K562 (cell line): ENCODE measurements at regions not wholly inside any gene's neighbourhood (a gene's known extent, or its start where the extent isn't known, plus 50 kb on each side); places are given as distances from the start of the nearest gene placed in this dataset.

Source experiments
- ATAC-seq: fragments of 200-7000 bp; cut with Tn5 transposase; 3 replicates; pipeline ENCODE4 v1.9.1; 2020; ENCODE audit warnings: moderate library complexity
- BruUV-seq: library from RNA; stranded (reverse); fragments of 400-500 nt; replicated peaks from 2 replicates; lab custom pipeline; 2021; lab: Mats Ljungman, UMichigan
- CTCF ChIA-PET: fragments of 300-600 bp; formaldehyde crosslinking; extraction: SDS; loops from one replicate; lab custom pipeline; 2021; ENCODE audit warnings: low intra/inter-chr PET ratio; lab: Yijun Ruan, JAX
- POLR2A ChIA-PET: fragments of 300-600, 350-650 bp; sonication (Branson Sonifier 250); formaldehyde crosslinking; extraction: SDS; loops from one replicate; lab custom pipeline; 2021; ENCODE audit warnings: antibody characterized with exemption, inconsistent platforms; lab: Yijun Ruan, JAX
- DNase-seq, 4 experiments: peaks; one replicate each; pipeline versions ENCODE4 v3.0.0 to v3.0.0-alpha.2; 2011 to 2018; ENCODE audit warnings: low spot score in 3 of 4, mixed read lengths in 3 of 4; ENCODE audit errors: extremely low read depth in 1 of 4
- FAIRE-seq: peaks from 2 replicates; lab custom pipeline; 2011; peaks lifted over from hg19 to GRCh38; lab: Jason Lieb, UNC
- H2AFZ ChIP-seq: 2 replicates; pipeline ENCODE4 v1.6.0; 2011; ENCODE audit warnings: low read depth, low read length, control low read depth, inconsistent platforms
- H3K27ac ChIP-seq: fragments of 200-600 bp; 3 replicates; pipeline ENCODE4 v1.8.0; 2011; ENCODE audit warnings: low read depth, mild to moderate bottlenecking, control low read depth, inconsistent platforms, low read length, moderate library complexity, mixed read lengths; ENCODE audit errors: extremely low read depth
- H3K27me3 ChIP-seq, 2 experiments: fragments of 300-600 bp in 1 of 2; 2 replicates in 1 of 2; 3 replicates in 1 of 2; pipeline versions ENCODE4 v1.6.0 to v1.8.0; 2011; ENCODE audit warnings: inconsistent platforms in 2 of 2, low read length in 2 of 2, mild to moderate bottlenecking in 1 of 2, mixed read lengths in 1 of 2, moderate library complexity in 1 of 2; ENCODE audit not compliant: control insufficient read depth in 2 of 2, insufficient read depth in 2 of 2
- H3K36me3 ChIP-seq: fragments of 300-600 bp; 3 replicates; pipeline ENCODE4 v1.8.0; 2011; ENCODE audit warnings: mild to moderate bottlenecking, low read length, inconsistent platforms; ENCODE audit not compliant: control insufficient read depth, insufficient read depth
- H3K4me1 ChIP-seq, 2 experiments: fragments of 200-600 bp in 1 of 2; replicated peaks in 1 of 2; 2 replicates in 1 of 2; 3 replicates in 1 of 2; pipeline versions ENCODE4 v1.5.1 to v1.8.0; 2011; ENCODE audit warnings: inconsistent platforms in 2 of 2, low read length in 2 of 2, mild to moderate bottlenecking in 1 of 2, mixed read lengths in 1 of 2, moderate library complexity in 1 of 2; ENCODE audit not compliant: control insufficient read depth in 2 of 2, insufficient read depth in 2 of 2
- H3K4me2 ChIP-seq: 2 replicates; pipeline ENCODE4 v1.6.1; 2011; ENCODE audit warnings: low read length, control low read depth, inconsistent platforms, mixed read lengths; ENCODE audit not compliant: insufficient read depth
- H3K4me3 ChIP-seq: fragments of 200-600 bp; sonication (generic), shearing (Covaris generic); 2 replicates; pipeline ENCODE4 v1.5.1; 2016; ENCODE audit warnings: control low read depth, inconsistent platforms
- H3K79me2 ChIP-seq: fragments of 200-600 bp; 3 replicates; pipeline ENCODE4 v1.8.0; 2011; ENCODE audit warnings: low read length, inconsistent platforms; ENCODE audit not compliant: control insufficient read depth, insufficient read depth
- H3K9ac ChIP-seq, 2 experiments: 2 replicates each; pipeline versions ENCODE4 v1.6.0 to v1.6.1; 2011; ENCODE audit warnings: low read depth in 2 of 2, low read length in 2 of 2, control low read depth in 1 of 2, inconsistent platforms in 1 of 2, mild to moderate bottlenecking in 1 of 2, mixed read lengths in 1 of 2; ENCODE audit not compliant: insufficient read depth in 1 of 2
- H3K9me1 ChIP-seq: one replicate; pipeline ENCODE4 v1.6.0; 2011; ENCODE audit warnings: inconsistent platforms, mild to moderate bottlenecking, low read length, moderate library complexity; ENCODE audit not compliant: control insufficient read depth, insufficient read depth
- H3K9me3 ChIP-seq: replicated peaks from 2 replicates; pipeline ENCODE4 v1.5.1; 2011; ENCODE audit warnings: low read depth, low read length, inconsistent platforms; ENCODE audit not compliant: control insufficient read depth, insufficient read depth
- H4K20me1 ChIP-seq: replicated peaks from 2 replicates; pipeline ENCODE4 v1.6.1; 2011; ENCODE audit warnings: low read length, inconsistent platforms, mixed read lengths; ENCODE audit not compliant: control insufficient read depth, insufficient read depth
- CBX2 ChIP-seq: fragments of 200-600 bp; sonication (generic); IDR thresholded peaks from one replicate; pipeline ENCODE4 v1.6.1; 2012; ENCODE audit warnings: mild to moderate bottlenecking, low read length, inconsistent platforms; ENCODE audit not compliant: insufficient read depth, poor library complexity, severe bottlenecking
- MYC ChIP-seq, 2 experiments: fragments of 250-450 bp in 1 of 2; sonication (Bioruptor Pico) in 1 of 2; IDR thresholded peaks; 2 replicates each; pipeline versions ENCODE4 v1.5.1 to v1.6.1; 2012 to 2021; ENCODE audit warnings: low read depth in 2 of 2, borderline replicate concordance in 1 of 2, improper control_type of control experiment in 1 of 2, low read length in 1 of 2, mild to moderate bottlenecking in 1 of 2, moderate library complexity in 1 of 2
- ZHX1 ChIP-seq: fragments of 150-350 bp; conservative IDR thresholded peaks from 2 replicates; pipeline ENCODE4 v1.6.1; 2014; ENCODE audit warnings: low read length
- WGBS: fragments of 100-300 bp; shearing (Covaris generic); methylation state at CpG from one replicate; pipeline ENCODE4 v1.1.6; 2016; ENCODE audit warnings: low coverage, mixed read lengths; ENCODE audit not compliant: insufficient coverage; ENCODE audit errors: missing lambda C conversion rate; 5-methylcytosine and 5-hydroxymethylcytosine counted together
- in situ Hi-C: fragments of 300-500 bp; cut with MboI; formaldehyde crosslinking; loops from 4 replicates; pipeline ENCODE4 v1.15.0; 2018; ENCODE audit warnings: inconsistent platforms, mixed read lengths
- intact Hi-C: fragments of 100-400 bp; cut with micrococcal nuclease; formaldehyde crosslinking; loops from 2 replicates; pipeline ENCODE4 v1.14.2; 2022

- H3K9ac ChIP-seq, result no peak overlapping the region
- no TSS peak for BruUV-seq
- H2AFZ ChIP-seq, result no peak overlapping the region
- H3K27me3 ChIP-seq, result no peaks in the 10 kb centered on the region
- no peaks in the 10 kb centered on the region for H3K4me1 ChIP-seq
- ChIA-PET POLR2A (no interaction called here), CTCF (no interaction called here)
- FAIRE-seq (no peak), DNase-seq (no peak), ATAC-seq (no peak)
- H3K9me1 ChIP-seq, result no peaks in the 10 kb centered on the region
- in situ Hi-C loops (no loop called here), intact Hi-C loops (no loop called here)
- H3K79me2 ChIP-seq, result no peaks in the 10 kb centered on the region
- no peak overlapping the region for H3K4me3 ChIP-seq
- WGBS, result 0% methylated on average over 1 of the region's 2 CpGs
- no peaks in the 10 kb centered on the region for H4K20me1 ChIP-seq
- TF ChIP-seq ZHX1 (no peak), CBX2 (no peak), MYC (IDR thresholded peaks at IDR 0.05; ENCODE audit: low read depth, low read length) (no peak), MYC (CRISPR knock-in tag; IDR thresholded peaks at IDR 0.05; ENCODE audit: borderline replicate concordance, low read depth) (no peak)
- no peaks in the 10 kb centered on the region for H3K9me3 ChIP-seq
- no peak overlapping the region for H3K4me2 ChIP-seq
- H3K27ac ChIP-seq, result no peak overlapping the region
- no peaks in the 10 kb centered on the region for H3K36me3 ChIP-seq
These were observed 754.1 kb upstream of the MDGA2 start for GRCh38 chr14:48429512-48429911.
